HCT116 (cell line): ENCODE measurements at regions not wholly inside any gene's neighbourhood (a gene's known extent, or its start where the extent isn't known, plus 50 kb on each side); places are given as distances from the start of the nearest gene placed in this dataset.

ENCODE experiments used
- ATAC-seq: fragments of 200-7000 bp; cut with Tn5 transposase; 2 replicates; pipeline ENCODE4 v1.9.1; 2020; ENCODE audit warnings: mild to moderate bottlenecking, moderate library complexity
- BruUV-seq: library from RNA; stranded (reverse); fragments of 400-500 nt; replicated peaks from 2 replicates; lab custom pipeline; 2021; lab: Mats Ljungman, UMichigan
- CTCF ChIA-PET: fragments of 300-600 bp; sonication (Branson Sonifier 250); formaldehyde crosslinking; loops from one replicate; lab custom pipeline; 2021; ENCODE audit warnings: antibody characterized with exemption; lab: Charles Lee
- POLR2A ChIA-PET: fragments of 300-600, 350-600 bp; sonication (Branson Sonifier 250); formaldehyde crosslinking; loops from one replicate; lab custom pipeline; 2021; ENCODE audit warnings: antibody characterized with exemption; lab: Charles Lee
- RAD21 ChIA-PET, 2 experiments: fragments of 300-600 bp; sonication (Branson Sonifier 250); formaldehyde crosslinking; loops; one replicate each; lab custom pipeline; 2023; ENCODE audit warnings: low total read pairs in 2 of 2; ENCODE audit not compliant: uncharacterized antibody in 2 of 2, unreplicated experiment in 2 of 2, low non-redundant PET in 1 of 2; lab: Charles Lee
- DNase-seq: peaks from one replicate; pipeline ENCODE4 v3.0.0-alpha.2; 2010; ENCODE audit warnings: low read depth, low spot score
- H2AFZ ChIP-seq: fragments of 200-600 bp; shearing (Covaris generic), sonication (generic); 2 replicates; pipeline ENCODE4 v1.6.1; 2017; ENCODE audit warnings: low read depth, mixed run types, mixed read lengths, antibody characterized with exemption, low read length; ENCODE audit not compliant: poor library complexity, severe bottlenecking
- H3K27ac ChIP-seq: 2 replicates; pipeline ENCODE4 v1.5.1; 2012; ENCODE audit warnings: low read depth, low read length
- H3K27me3 ChIP-seq: fragments of 200-600 bp; sonication (generic); 2 replicates; pipeline ENCODE4 v1.6.1; 2016; ENCODE audit warnings: mixed run types, low read length, mixed read lengths; ENCODE audit not compliant: insufficient read depth
- H3K36me3 ChIP-seq, 2 experiments: fragments of 200-500 bp in 1 of 2; fragments of 200-600 bp in 1 of 2; sonication (Bioruptor generic) in 1 of 2; sonication (generic) in 1 of 2; 2 replicates each; pipeline versions ENCODE4 v1.5.1 to v1.6.1; 2014 to 2016; ENCODE audit warnings: low read length in 2 of 2, inconsistent platforms in 1 of 2, mixed read lengths in 1 of 2, mixed run types in 1 of 2; ENCODE audit not compliant: insufficient read depth in 2 of 2, control insufficient read depth in 1 of 2
- H3K4me1 ChIP-seq, 2 experiments: fragments of 200-600 bp in 1 of 2; sonication (generic) in 1 of 2; 2 replicates each; pipeline versions ENCODE4 v1.5.1 to v1.6.1; 2012 to 2017; ENCODE audit warnings: low read length in 2 of 2, inconsistent platforms in 1 of 2, mild to moderate bottlenecking in 1 of 2, mixed read lengths in 1 of 2, mixed run types in 1 of 2, moderate library complexity in 1 of 2; ENCODE audit not compliant: insufficient read depth in 2 of 2, control insufficient read depth in 1 of 2
- H3K4me2 ChIP-seq: fragments of 200-600 bp; sonication (generic); 2 replicates; pipeline ENCODE4 v1.6.1; 2017; ENCODE audit warnings: mixed run types, low read length, mixed read lengths
- H3K4me3 ChIP-seq, 2 experiments: fragments of 200-600 bp in 1 of 2; sonication (generic) in 1 of 2; replicated peaks in 1 of 2; 2 replicates each; pipeline ENCODE4 v1.5.1; 2011 to 2016; ENCODE audit warnings: low read length in 2 of 2, control low read depth in 1 of 2, low read depth in 1 of 2, mild to moderate bottlenecking in 1 of 2, mixed read lengths in 1 of 2, mixed run types in 1 of 2
- H3K79me2 ChIP-seq: fragments of 200-600 bp; sonication (generic); 2 replicates; pipeline ENCODE4 v1.6.1; 2017; ENCODE audit warnings: mild to moderate bottlenecking, mixed run types, low read length, moderate library complexity, mixed read lengths; ENCODE audit not compliant: insufficient read depth
- H3K9ac ChIP-seq: fragments of 200-600 bp; sonication (generic); 2 replicates; pipeline ENCODE4 v1.6.1; 2016; ENCODE audit warnings: low read length, mixed read lengths
- H3K9me2 ChIP-seq: fragments of 200-600 bp; sonication (generic), shearing (Covaris generic); 2 replicates; pipeline ENCODE4 v1.6.1; 2017; ENCODE audit warnings: mixed run types, mild to moderate bottlenecking, moderate library complexity; ENCODE audit not compliant: insufficient read depth
- H3K9me3 ChIP-seq, 2 experiments: fragments of 200-500 bp in 1 of 2; fragments of 200-600 bp in 1 of 2; sonication (Bioruptor generic) in 1 of 2; sonication (generic) in 1 of 2; 2 replicates each; pipeline ENCODE4 v1.6.1; 2014 to 2017; ENCODE audit warnings: low read length in 2 of 2, mixed read lengths in 2 of 2, inconsistent platforms in 1 of 2, low read depth in 1 of 2, mild to moderate bottlenecking in 1 of 2, mixed run types in 1 of 2, moderate library complexity in 1 of 2; ENCODE audit not compliant: control insufficient read depth in 1 of 2, insufficient read depth in 1 of 2
- H4K20me1 ChIP-seq: fragments of 200-600 bp; sonication (generic), shearing (Covaris generic); 2 replicates; pipeline ENCODE4 v1.6.1; 2017; ENCODE audit warnings: mixed run types, mild to moderate bottlenecking, moderate library complexity; ENCODE audit not compliant: insufficient read depth
- EGR1 ChIP-seq: IDR thresholded peaks from 2 replicates; pipeline ENCODE4 v1.6.1; 2012; ENCODE audit warnings: low read depth
- ELF1 ChIP-seq: IDR thresholded peaks from 2 replicates; pipeline ENCODE4 v1.6.1; 2012; ENCODE audit warnings: low read depth, borderline replicate concordance
- FOSL1 ChIP-seq: IDR thresholded peaks from 2 replicates; pipeline ENCODE4 v1.6.1; 2012; ENCODE audit warnings: low read depth
- POLR2AphosphoS5 ChIP-seq: IDR thresholded peaks from 2 replicates; pipeline ENCODE4 v1.6.1; 2011; ENCODE audit warnings: mild to moderate bottlenecking, low read depth, low read length, moderate library complexity
- RAD21 ChIP-seq: IDR thresholded peaks from 2 replicates; pipeline ENCODE4 v1.6.1; 2012; ENCODE audit warnings: low read depth, mild to moderate bottlenecking
- SIN3A ChIP-seq: IDR thresholded peaks from 2 replicates; pipeline ENCODE4 v1.6.1; 2012; ENCODE audit warnings: low read depth
- SP1 ChIP-seq: IDR thresholded peaks from 2 replicates; pipeline ENCODE4 v1.6.1; 2012; ENCODE audit warnings: low read depth
- TCF7L2 ChIP-seq: IDR thresholded peaks from 2 replicates; pipeline ENCODE4 v1.7.0; 2011; ENCODE audit warnings: borderline replicate concordance, inconsistent platforms; ENCODE audit not compliant: insufficient read depth, insufficient read length; ENCODE audit errors: extremely low read depth
- ZFX ChIP-seq: fragments of 450-650 bp; IDR thresholded peaks from 2 replicates; pipeline ENCODE4 v1.6.1; 2017
- ZNF274 ChIP-seq: fragments of 200-500 bp; sonication (Bioruptor generic); IDR thresholded peaks from 2 replicates; pipeline ENCODE4 v1.6.1; 2014; ENCODE audit warnings: mild to moderate bottlenecking, low read depth, low read length, inconsistent platforms
- intact Hi-C: fragments of 100-400 bp; cut with micrococcal nuclease; formaldehyde crosslinking; loops from 2 replicates; pipeline ENCODE4 v1.10.0; 2022
- TF ChIP-seq, protein P1 (sequence below): IDR thresholded peaks from 2 replicates; pipeline ENCODE4 v1.6.1; 2012

GRCh38 chr6:119568580-119568979, 219.0 kb upstream of the MAN1A1 start:
- Histone ChIP-seq H3K27ac (no peak overlapping the region), H3K9ac (no peak overlapping the region), H3K9me2 (no peaks in the 10 kb centered on the region), H2AFZ (no peak overlapping the region), H3K4me2 (no peak overlapping the region), H3K79me2 (no peaks in the 10 kb centered on the region), H3K4me3 (no peak overlapping the region), H3K4me1 (no peaks in the 10 kb centered on the region), H3K9me3 (no peaks in the 10 kb centered on the region), H4K20me1 (no peaks in the 10 kb centered on the region), H3K36me3 (no peaks in the 10 kb centered on the region), H3K27me3 (no peaks in the 10 kb centered on the region)
- ATAC-seq: no peak
- no peak for TF ChIP-seq ZNF274
- TF ChIP-seq TCF7L2: no peak
- no peak for TF ChIP-seq EGR1
- TF ChIP-seq POLR2AphosphoS5: no peak
- TF ChIP-seq SIN3A: no peak
- no peak for DNase-seq
- ChIA-PET POLR2A (no interaction called here), RAD21 (no interaction called here), CTCF (no interaction called here)
- intact Hi-C loops: no loop called here
- BruUV-seq: no TSS peak

DNA sequence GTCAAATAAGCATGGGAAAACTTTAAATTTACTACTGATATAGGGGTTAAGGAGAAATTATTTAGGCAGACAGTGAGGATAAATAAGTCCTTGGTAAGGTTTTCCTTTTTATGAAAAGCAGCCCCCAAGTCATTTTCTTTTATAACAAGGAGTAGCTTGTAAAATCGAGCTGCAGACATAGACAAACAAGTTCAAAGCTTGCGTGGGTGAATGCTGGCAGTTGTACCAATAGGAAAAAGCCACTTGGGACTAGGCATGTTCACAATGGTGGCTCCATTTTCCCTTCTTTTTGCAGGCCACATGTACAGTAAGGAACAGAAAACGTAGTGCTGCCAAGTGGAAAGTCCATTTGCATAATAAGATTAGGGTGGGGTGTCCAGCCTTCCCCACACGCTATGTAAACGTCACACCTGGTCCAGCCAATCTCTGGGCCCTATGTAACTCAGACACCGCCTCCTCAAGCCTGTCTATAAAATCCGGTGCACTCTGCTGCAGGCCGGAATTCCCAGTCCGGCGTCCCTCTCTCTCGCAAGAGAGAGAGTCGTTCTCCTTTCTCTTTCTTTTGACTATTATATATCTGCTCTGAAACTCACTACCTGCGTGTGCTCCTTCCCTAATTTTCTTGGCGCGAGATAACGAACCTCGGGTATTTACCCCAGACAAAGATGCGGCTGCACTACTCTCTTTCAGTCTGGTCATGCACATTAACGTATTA, 217.1 kb upstream of the MAN1A1 start:
- H3K4me1 ChIP-seq: no peaks in the 10 kb centered on the region
- TF ChIP-seq TCF7L2 (no peak), SP1 (no peak), EGR1 (no peak), RAD21 (no peak), ELF1 (no peak), ZFX (no peak), POLR2AphosphoS5 (no peak), FOSL1 (no peak)
- TF ChIP-seq, protein P1, sequence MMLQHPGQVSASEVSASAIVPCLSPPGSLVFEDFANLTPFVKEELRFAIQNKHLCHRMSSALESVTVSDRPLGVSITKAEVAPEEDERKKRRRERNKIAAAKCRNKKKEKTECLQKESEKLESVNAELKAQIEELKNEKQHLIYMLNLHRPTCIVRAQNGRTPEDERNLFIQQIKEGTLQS: no peak
- H3K79me2 ChIP-seq: no peaks in the 10 kb centered on the region
- H3K9me2 ChIP-seq: no peaks in the 10 kb centered on the region
- CTCF ChIA-PET: no interaction called here
- ATAC-seq (no peak), DNase-seq (no peak)
- no peaks in the 10 kb centered on the region for H3K9me3 ChIP-seq
- intact Hi-C loops: no loop called here
- H3K36me3 ChIP-seq: no peaks in the 10 kb centered on the region
- H3K4me2 ChIP-seq: no peak overlapping the region
- POLR2A ChIA-PET: no interaction called here
- RAD21 ChIA-PET: no interaction called here
- BruUV-seq: no TSS peak
- no peak overlapping the region for H3K4me3 ChIP-seq
- no peak overlapping the region for H3K27ac ChIP-seq
- no peaks in the 10 kb centered on the region for H4K20me1 ChIP-seq
- no peaks in the 10 kb centered on the region for H3K27me3 ChIP-seq
- no peak overlapping the region for H2AFZ ChIP-seq
- H3K9ac ChIP-seq: no peak overlapping the region
